ENCODE measurements at regions not wholly inside any gene's neighbourhood (a gene's known extent, or its start where the extent isn't known, plus 50 kb on each side); places are given as distances from the start of the nearest gene placed in this dataset.

DNA sequence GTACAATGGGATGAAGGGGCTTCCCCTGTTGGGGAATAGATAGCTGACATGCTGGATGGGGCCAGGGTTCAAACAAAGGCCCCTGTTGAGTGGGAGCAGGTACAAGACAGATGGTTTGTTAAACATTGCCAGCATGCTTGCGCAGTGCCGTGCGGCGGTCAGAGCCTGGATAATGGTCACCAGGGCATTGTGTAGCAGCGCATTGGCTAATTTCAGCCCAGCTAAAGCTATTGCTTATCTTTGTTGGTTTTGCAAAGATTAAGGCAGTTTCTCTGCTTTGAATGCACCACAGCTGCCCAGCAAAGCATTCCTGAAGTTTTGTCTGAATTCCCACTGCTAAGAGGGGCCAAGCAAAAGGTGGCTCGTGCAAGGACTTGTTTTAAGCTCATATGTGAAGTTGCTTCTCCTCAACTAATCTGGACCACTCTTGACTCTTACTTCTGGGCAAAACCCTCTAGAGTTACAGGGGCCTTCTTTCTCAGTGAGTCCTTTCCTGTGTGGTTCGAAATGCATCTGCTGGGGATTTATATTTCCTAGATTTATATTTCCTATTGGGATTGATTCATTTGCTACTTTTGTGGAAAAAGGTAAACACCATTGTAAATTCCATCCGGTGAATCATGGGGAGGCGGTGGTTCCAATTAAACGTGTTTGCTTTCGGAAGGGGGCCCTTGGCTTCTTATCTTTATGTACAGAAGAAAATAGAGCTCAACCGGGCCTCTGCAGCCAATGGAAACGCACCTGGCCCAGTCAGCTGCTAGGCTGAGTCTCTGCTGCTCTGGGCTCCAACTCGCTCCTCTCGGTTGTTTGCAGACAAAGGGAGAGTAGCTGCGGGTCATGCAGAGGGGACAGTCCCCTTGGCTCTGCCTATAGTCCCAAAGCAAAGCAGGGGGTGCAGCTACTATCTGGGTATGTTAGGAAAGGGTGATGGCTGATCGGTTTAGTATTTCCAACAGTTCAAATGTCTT is 72.1 kb downstream of the FOXA2 start:
- peaks cover 4 to 6% (median 5%) of the 10 kb centered on the region in 3 donors for H3K27me3 Mint-ChIP-seq (ENCODE audit: low read depth in 3 of 3)
- peaks cover 0 to 5% (median 0%) of the 10 kb centered on the region in 6 donors for H3K9me3 Mint-ChIP-seq
- H3K4me1 Mint-ChIP-seq: no peaks in the 10 kb centered on the region
- no peak overlapping the region for H3K4me3 Mint-ChIP-seq
- no peak for DNase-seq
- no peaks in the 10 kb centered on the region for H3K36me3 Mint-ChIP-seq
- no peak overlapping the region for H3K27ac Mint-ChIP-seq

DNA sequence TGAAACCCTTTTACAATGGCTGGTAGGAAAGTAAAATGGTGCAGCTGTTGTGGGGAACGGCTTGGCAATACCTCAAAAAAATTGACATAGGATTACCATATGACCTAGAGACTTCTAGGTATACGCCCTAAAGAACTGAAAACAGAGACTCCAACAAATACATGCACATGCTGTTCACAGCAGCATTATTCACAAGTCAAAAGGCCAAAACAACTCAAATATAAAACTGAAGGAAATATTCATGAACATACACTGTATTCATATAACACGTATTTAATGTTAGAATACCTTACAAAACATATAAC is 74.6 kb downstream of the FOXA2 start:
- Mint-ChIP-seq H3K36me3 (no peaks in the 10 kb centered on the region), H3K9me3 (peaks cover 0 to 5% (median 0%) of the 10 kb centered on the region in 6 donors), H3K27me3 (ENCODE audit: low read depth in 3 of 3) (peaks cover 0 to 2% (median 2%) of the 10 kb centered on the region in 3 donors), H3K4me3 (no peak overlapping the region), H3K27ac (no peak overlapping the region), H3K4me1 (no peaks in the 10 kb centered on the region)
- DNase-seq: no peak

DNA sequence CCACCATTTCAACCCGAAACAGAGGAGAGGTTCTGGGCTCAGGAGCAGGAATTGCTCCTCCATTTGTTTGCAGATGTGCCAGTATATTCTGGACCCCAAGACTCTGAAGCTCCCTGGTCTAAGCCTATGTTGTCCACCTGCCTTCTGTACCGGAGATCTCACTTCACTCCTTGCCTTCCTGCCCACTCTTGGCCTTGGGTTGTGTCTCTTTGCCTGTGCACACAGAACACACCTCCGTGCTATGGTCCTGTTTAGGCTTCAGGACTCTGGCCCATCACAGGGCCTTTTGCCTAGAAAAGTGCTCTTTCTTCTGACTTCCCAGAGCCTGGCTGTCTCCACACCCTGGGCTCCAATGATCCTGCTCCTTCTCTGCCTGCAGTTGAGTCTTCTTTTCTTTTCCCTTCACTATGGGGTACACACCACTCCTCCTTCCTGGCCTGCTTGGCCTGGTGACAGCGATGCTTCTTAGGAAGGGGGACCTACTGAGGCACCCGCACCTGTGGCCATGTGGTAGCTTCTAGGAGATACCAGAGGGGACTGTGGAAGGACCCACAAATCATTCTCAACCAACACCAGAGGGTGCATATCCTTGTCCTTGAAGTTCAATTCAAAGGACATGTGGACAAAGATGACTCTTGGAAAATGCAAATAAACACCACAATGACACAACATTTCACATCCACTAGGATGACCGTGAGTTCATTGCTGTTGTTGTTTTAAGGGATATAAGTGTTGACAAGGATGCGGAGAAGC is 75.1 kb downstream of the FOXA2 start:
- Mint-ChIP-seq H3K4me3 (no peak overlapping the region), H3K27ac (no peak overlapping the region), H3K9me3 (peaks cover 0 to 6% (median 0%) of the 10 kb centered on the region in 6 donors), H3K27me3 (ENCODE audit: low read depth in 3 of 3) (peaks cover 0 to 2% (median 2%) of the 10 kb centered on the region in 3 donors), H3K36me3 (no peaks in the 10 kb centered on the region), H3K4me1 (no peaks in the 10 kb centered on the region)
- DNase-seq: no peak

DNA sequence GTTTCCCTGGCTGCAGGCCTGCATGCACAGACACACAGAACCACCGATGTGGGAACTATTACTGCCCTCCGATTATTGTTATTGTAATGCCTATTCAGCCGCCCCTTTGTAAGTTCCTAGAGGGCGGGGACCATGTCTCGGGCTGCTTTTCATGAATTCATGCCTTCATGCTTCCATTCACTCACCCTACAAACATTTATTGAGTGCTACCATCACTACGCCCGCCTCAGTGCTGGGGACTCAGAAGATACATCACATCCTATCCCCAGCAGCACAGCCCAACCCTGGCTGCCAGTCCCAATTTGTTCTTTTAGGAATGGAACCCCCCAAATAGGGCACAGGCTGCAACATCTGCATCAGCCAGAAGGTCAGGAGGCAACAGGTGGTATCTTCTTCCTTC is 75.9 kb downstream of the FOXA2 start:
- H3K9me3 Mint-ChIP-seq: peaks cover 0 to 5% (median 0%) of the 10 kb centered on the region in 6 donors
- H3K4me1 Mint-ChIP-seq: no peaks in the 10 kb centered on the region
- DNase-seq: no peak
- no peak overlapping the region for H3K4me3 Mint-ChIP-seq
- H3K27me3 Mint-ChIP-seq (ENCODE audit: low read depth in 3 of 3): peaks cover 0 to 2% (median 2%) of the 10 kb centered on the region in 3 donors
- H3K36me3 Mint-ChIP-seq: no peaks in the 10 kb centered on the region
- H3K27ac Mint-ChIP-seq: no peak overlapping the region

DNA sequence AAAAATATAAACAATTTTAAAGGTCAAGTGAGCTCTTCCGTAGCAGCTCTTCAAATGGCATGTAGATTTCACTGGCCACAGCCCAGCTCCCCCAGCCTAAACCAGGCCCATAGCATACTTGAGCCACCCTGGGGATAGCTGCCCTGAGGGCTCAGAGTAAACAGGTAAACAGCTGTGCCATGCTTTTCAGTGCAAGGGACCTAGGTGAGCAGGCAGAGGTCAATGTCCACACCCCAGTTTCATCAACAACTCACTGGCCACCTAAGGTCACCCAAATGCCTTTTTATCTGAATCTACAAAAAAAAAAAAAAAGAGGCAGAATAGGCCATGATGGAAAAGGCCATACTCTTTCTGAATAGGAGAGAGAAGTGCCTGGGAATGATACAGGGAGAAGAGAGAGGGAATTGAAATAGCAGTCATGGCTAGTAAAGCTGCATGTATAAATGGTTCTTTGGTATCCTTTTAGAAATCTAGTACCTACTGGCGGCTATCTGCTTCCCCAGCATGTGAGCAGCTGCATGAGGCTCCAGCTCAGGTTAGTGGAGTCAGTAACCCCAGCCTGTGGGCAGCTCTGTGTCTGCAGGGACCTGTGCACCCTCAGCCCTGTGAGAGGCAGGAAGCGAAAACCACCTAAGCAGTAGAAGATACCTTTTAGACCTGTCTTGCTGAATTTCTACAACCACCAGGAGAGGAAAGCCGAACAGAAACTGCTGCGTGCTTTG is 77.0 kb downstream of the FOXA2 start:
- DNase-seq: no peak
- no peaks in the 10 kb centered on the region for H3K4me1 Mint-ChIP-seq
- no peak overlapping the region for H3K27ac Mint-ChIP-seq
- no peak overlapping the region for H3K4me3 Mint-ChIP-seq
- peaks cover 0 to 5% (median 0%) of the 10 kb centered on the region in 6 donors for H3K9me3 Mint-ChIP-seq
- H3K27me3 Mint-ChIP-seq (ENCODE audit: low read depth in 3 of 3): peaks cover 0 to 2% (median 2%) of the 10 kb centered on the region in 3 donors
- no peaks in the 10 kb centered on the region for H3K36me3 Mint-ChIP-seq

DNA sequence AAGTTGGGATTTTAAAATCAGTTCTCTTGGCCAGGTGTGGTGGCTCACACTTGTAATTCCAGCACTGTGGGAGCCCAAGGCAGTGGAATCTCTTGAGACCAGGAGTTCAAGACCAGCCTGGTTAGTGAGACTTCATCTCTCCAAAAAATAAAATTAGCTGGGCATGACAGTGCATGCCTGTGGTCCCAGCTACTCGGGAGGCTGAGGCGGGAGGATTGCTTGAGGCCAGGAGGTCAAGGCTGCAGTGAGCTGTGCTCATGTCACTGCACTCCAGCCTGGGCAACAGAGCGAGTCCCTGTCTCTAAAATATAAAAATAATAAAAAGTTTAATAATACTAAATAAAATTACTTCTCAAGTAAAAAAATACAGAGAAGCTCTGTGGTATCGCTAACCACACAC is 77.5 kb downstream of the FOXA2 start:
- H3K27me3 Mint-ChIP-seq (ENCODE audit: low read depth in 3 of 3): peaks cover 0 to 2% (median 2%) of the 10 kb centered on the region in 3 donors
- no peak for DNase-seq
- H3K36me3 Mint-ChIP-seq: no peaks in the 10 kb centered on the region
- peaks cover 0 to 5% (median 0%) of the 10 kb centered on the region in 6 donors for H3K9me3 Mint-ChIP-seq
- H3K27ac Mint-ChIP-seq: no peak overlapping the region
- no peaks in the 10 kb centered on the region for H3K4me1 Mint-ChIP-seq
- H3K4me3 Mint-ChIP-seq: no peak overlapping the region

DNA sequence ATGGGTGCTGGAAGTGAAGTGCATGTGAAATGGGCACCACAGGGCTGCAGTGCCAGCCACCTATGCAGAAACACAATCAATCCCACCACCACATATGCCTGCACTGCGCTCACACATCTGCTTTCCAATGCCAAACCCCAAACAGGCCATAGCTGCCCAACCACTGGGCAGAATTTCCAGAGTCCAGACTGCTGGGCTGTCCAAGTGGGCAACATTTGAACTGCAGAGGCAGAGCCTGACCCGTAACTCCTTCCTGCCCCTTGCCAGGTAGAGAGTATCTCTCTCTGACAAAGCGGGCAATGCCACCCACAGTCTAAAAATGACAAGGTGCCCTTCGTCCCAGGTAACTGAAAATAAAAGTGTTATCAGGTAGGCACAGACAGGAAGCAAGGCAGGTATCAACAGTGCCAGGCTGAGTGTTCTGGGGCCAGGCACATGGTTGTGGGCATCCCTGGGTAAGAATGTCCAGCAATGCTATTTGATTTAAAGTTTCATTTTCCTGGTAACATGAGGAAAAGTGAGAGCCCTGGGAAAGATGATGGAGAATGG is 79.5 kb downstream of the FOXA2 start:
- Mint-ChIP-seq H3K27me3 (ENCODE audit: low read depth in 3 of 3) (peaks cover 0 to 2% (median 2%) of the 10 kb centered on the region in 3 donors), H3K27ac (no peak overlapping the region), H3K4me1 (no peaks in the 10 kb centered on the region), H3K36me3 (no peaks in the 10 kb centered on the region), H3K4me3 (no peak overlapping the region), H3K9me3 (peaks cover 0 to 5% (median 0%) of the 10 kb centered on the region in 6 donors)
- no peak for DNase-seq

DNA sequence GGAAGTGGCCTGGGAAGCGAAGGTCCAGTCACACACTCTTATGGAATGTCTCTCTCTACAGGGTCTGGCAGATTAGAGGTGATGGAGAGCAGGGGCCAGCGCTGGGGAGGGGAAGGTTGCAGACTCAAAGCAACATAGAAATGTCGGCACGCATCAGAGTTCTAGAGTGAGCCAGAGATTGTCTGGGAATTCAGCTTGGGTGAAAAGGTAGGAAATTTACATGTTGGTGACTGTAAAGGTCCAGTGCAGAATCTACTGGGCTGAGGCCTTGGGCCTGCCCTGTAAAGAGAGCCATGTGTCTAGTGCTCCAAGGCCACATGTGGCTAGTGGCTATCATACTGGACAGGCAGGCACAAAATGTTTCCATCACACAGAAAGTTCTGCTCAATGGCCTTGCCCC is 80.8 kb downstream of the FOXA2 start:
- Mint-ChIP-seq H3K9me3 (peaks cover 0 to 5% (median 0%) of the 10 kb centered on the region in 6 donors), H3K4me1 (no peaks in the 10 kb centered on the region), H3K4me3 (no peak overlapping the region), H3K27ac (no peak overlapping the region), H3K36me3 (no peaks in the 10 kb centered on the region), H3K27me3 (ENCODE audit: low read depth in 3 of 3) (peaks cover 0 to 2% (median 2%) of the 10 kb centered on the region in 3 donors)
- DNase-seq: no peak

DNA sequence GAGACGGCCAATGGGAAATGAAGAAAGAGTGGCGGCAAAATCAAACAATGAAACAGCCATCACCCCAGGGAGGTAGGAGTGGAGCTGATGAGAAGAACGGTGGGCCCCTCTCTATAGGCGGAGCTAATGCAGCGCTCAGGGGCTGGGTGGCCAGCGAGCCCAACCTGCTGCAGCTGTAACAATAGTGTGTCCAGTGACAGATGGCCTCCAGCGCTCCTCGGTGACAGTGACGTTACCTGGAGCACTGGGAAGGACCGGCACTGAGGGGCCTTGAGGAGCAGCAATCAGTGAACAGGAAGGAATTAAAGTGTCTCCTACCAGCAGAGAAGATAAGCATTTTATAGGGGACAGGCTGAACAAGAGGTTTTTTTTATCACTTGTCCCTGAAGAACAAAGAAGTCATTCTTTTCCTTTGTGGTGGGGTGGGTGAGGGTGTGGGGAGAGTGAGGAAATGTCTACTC is 81.6 kb downstream of the FOXA2 start:
- no peak for DNase-seq
- no peaks in the 10 kb centered on the region for H3K36me3 Mint-ChIP-seq
- peaks cover 0 to 2% (median 2%) of the 10 kb centered on the region in 3 donors for H3K27me3 Mint-ChIP-seq (ENCODE audit: low read depth in 3 of 3)
- H3K27ac Mint-ChIP-seq: no peak overlapping the region
- H3K4me3 Mint-ChIP-seq: no peak overlapping the region
- no peaks in the 10 kb centered on the region for H3K4me1 Mint-ChIP-seq
- H3K9me3 Mint-ChIP-seq: peaks cover 0 to 5% (median 0%) of the 10 kb centered on the region in 6 donors

DNA sequence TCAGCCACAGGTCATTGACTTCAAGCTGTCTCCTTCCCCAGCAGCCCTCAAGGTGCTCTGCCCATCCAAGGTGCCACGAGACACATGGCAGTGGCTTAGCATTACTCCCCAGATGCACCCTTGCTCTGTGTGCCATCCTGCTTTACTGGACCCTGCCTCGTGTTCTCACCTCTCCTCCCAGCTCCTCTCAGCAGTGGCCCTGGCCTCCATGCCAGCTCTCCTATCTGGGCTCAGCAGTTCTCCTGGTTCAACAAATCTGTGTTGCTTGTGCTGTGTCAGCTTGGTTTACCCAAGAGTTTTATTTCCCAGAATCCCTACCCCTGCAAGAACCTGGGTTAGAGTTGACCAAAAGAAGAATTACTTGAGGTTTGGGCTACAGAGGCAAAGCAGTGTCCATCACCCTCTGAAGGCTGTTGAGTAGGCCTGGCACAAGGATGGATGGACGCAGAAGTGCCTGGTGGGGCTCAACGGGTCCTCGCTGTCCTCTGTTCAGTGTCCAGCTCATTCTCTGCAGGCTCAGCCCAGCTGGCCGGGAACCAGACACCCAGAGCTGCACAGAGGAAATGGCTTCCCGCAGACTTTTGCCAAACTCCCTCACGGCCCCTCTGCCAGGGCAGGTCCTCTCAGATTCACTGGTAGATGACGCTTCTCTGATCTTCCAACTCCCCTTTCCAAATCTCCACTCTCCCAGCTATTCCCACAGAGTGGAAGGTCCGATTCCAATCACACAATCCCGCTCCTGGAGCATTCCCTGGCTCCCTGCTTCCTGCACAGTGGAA is 82.6 kb downstream of the FOXA2 start:
- no peak overlapping the region for H3K4me3 Mint-ChIP-seq
- no peak overlapping the region for H3K27ac Mint-ChIP-seq
- H3K36me3 Mint-ChIP-seq: no peaks in the 10 kb centered on the region
- H3K27me3 Mint-ChIP-seq (ENCODE audit: low read depth in 3 of 3): peaks cover 0 to 2% (median 0%) of the 10 kb centered on the region in 3 donors
- DNase-seq: no peak
- peaks cover 0 to 5% (median 0%) of the 10 kb centered on the region in 6 donors for H3K9me3 Mint-ChIP-seq
- H3K4me1 Mint-ChIP-seq: no peaks in the 10 kb centered on the region

DNA sequence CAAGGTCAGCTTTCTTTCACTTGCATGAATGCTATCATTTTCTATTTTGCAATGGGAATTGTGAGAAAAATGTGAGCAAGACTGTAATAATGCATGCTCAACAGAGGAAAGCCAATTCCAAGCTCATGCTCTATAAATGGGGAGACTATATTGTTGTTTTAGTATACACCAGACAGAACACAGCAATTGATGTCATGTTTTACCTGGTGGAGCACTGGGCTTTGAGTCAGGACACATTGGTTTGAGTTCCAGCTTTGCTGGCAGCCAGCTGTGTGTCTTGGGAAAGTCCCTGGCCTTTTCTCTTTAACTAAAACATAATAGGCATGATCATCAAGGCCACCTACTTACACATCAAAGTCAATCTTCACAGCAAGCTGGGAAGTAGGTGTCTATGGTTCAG is 83.3 kb downstream of the FOXA2 start:
- H3K27ac Mint-ChIP-seq: no peak overlapping the region
- peaks cover 0 to 5% (median 0%) of the 10 kb centered on the region in 6 donors for H3K9me3 Mint-ChIP-seq
- no peak overlapping the region for H3K4me3 Mint-ChIP-seq
- H3K36me3 Mint-ChIP-seq: no peaks in the 10 kb centered on the region
- peaks cover 0 to 2% (median 0%) of the 10 kb centered on the region in 3 donors for H3K27me3 Mint-ChIP-seq (ENCODE audit: low read depth in 3 of 3)
- no peak for DNase-seq
- H3K4me1 Mint-ChIP-seq: no peaks in the 10 kb centered on the region

DNA sequence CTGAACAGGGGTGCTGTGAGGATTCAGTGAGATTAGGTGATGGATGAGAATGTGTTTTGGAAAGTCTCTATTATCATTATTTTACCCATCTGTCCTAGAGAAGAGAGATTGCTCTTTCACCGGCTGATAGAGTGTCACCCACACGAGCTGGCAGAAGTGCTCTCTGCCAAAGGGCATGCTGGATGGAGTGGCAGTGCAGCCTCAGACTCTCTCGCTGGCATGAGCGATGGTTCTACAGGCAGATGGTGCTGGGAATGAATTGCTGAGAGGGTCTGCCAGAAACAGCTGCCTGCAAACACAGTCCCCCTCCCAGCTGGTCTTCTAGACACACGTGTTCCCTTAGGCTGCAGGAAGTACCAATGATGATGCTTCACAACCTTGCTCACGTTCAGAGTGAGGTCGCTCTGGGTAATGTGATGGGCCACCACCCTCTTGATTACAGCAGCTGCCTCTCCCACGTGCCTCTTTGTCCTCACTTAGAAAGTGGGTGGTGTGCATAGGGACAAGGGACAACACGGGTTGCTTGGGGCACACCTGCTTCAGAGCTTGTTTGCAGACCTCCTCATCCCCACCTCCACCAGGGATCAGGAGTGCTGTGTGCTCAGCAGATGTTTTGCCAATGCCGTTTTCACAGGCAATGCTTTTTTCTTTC is 84.7 kb downstream of the FOXA2 start:
- Mint-ChIP-seq H3K27ac (no peak overlapping the region), H3K9me3 (peaks cover 0 to 5% (median 0%) of the 10 kb centered on the region in 6 donors), H3K4me1 (no peaks in the 10 kb centered on the region), H3K36me3 (no peaks in the 10 kb centered on the region), H3K4me3 (no peak overlapping the region), H3K27me3 (ENCODE audit: low read depth in 3 of 3) (peaks cover 0 to 2% (median 0%) of the 10 kb centered on the region in 3 donors)
- DNase-seq: no peak

Measured in immature natural killer cell (primary cell).